GM18867 (cell line): ENCODE measurements at regions not wholly inside any gene's neighbourhood (a gene's known extent, or its start where the extent isn't known, plus 50 kb on each side); places are given as distances from the start of the nearest gene placed in this dataset.

Source experiments
- ATAC-seq: cut with Tn5 transposase; IDR thresholded peaks from one replicate; pipeline ENCODE4 v1.9.1; 2021; ENCODE audit warnings: mild to moderate bottlenecking, moderate library complexity; ENCODE audit not compliant: unreplicated experiment

- ATAC-seq, result no peak
These were observed 497.6 kb upstream of the LRRN3 start for GRCh38 chr7:110593355-110593754.

GRCh38 chr7:110595694-110596093, 495.2 kb upstream of the LRRN3 start:
- ATAC-seq, result no peak

GRCh38 chr7:110600956-110601355, 490.0 kb upstream of the LRRN3 start:
- no peak for ATAC-seq

- ATAC-seq, result no peak
These were observed 489.2 kb upstream of the LRRN3 start for GRCh38 chr7:110601710-110602109.

GRCh38 chr7:110604206-110604605, 486.7 kb upstream of the LRRN3 start:
- ATAC-seq, result no peak

GRCh38 chr7:110604885-110605284, 486.0 kb upstream of the LRRN3 start:
- no peak for ATAC-seq

- ATAC-seq, result no peak
These were observed 483.7 kb upstream of the LRRN3 start for GRCh38 chr7:110607050-110607857.

GRCh38 chr7:110609336-110609735, 481.6 kb upstream of the LRRN3 start:
- no peak for ATAC-seq

- ATAC-seq, result no peak
These were observed 478.2 kb upstream of the LRRN3 start for GRCh38 chr7:110612680-110613079.
